MG63 (cell line): ENCODE measurements at regions not wholly inside any gene's neighbourhood (a gene's known extent, or its start where the extent isn't known, plus 50 kb on each side); places are given as distances from the start of the nearest gene placed in this dataset.

Experiments
- DNase-seq: peaks from one replicate; pipeline ENCODE4 v3.0.0-alpha.2; 2020
- H3K27me3 ChIP-seq: fragments of 250-450 bp; sonication (Bioruptor Pico); 2 replicates; pipeline ENCODE4 v1.5.1; 2020; ENCODE audit warnings: mild to moderate bottlenecking, moderate library complexity
- H3K36me3 ChIP-seq: fragments of 250-450 bp; sonication (Bioruptor Pico); 2 replicates; pipeline ENCODE4 v1.5.1; 2020; ENCODE audit warnings: mild to moderate bottlenecking, moderate library complexity
- H3K4me3 ChIP-seq: fragments of 250-450 bp; sonication (Bioruptor Pico); 2 replicates; pipeline ENCODE4 v1.5.1; 2020; ENCODE audit warnings: mild to moderate bottlenecking, moderate library complexity
- H3K9me3 ChIP-seq: fragments of 250-450 bp; sonication (Bioruptor Pico); 2 replicates; pipeline ENCODE4 v1.5.1; 2020; ENCODE audit warnings: mild to moderate bottlenecking, moderate library complexity

- DNase-seq: no peak
- H3K4me3 ChIP-seq: no peak overlapping the region
- peaks cover 2% of the 10 kb centered on the region; the same call in 1 of the 2 replicates for H3K27me3 ChIP-seq
- H3K36me3 ChIP-seq: no peaks in the 10 kb centered on the region
- H3K9me3 ChIP-seq: no peaks in the 10 kb centered on the region
Measured at GRCh38 chr1:57500136-57500830, 76.4 kb upstream of the DAB1 start.

DNA sequence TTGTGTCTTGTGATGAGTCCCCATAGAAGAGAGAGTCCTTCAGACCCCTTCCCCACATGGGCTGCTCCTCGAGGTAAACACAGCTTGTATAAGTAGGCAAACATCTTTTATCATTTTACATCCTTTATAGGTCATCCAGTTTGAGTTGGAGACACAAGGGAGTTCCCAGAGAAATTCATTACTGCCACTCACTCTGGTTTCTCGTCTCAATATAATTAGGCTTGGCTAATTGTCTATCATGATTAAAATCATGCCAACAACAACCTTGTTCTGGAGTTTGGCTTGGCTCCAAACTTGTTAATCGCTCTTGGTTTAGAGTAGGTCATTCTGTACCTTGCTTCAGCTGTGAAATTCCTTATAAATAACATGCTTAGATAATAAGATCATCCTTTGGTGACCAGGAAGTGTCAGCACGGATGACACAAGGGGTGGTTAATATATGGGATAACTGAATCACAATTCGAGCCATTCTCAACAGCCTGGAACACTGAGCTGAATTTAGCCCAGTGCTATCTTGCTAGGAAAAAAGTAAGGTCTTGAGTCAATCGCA lies 70.7 kb upstream of the DAB1 start:
- Histone ChIP-seq H3K9me3 (no peaks in the 10 kb centered on the region), H3K4me3 (no peak overlapping the region), H3K27me3 (peaks cover 2% of the 10 kb centered on the region; the same call in 1 of the 2 replicates), H3K36me3 (no peaks in the 10 kb centered on the region)
- no peak for DNase-seq

GRCh38 chr1:57492586-57493226 lies 68.8 kb upstream of the DAB1 start:
- no peaks in the 10 kb centered on the region for H3K9me3 ChIP-seq
- H3K27me3 ChIP-seq: peaks cover 2% of the 10 kb centered on the region; the same call in 1 of the 2 replicates
- DNase-seq: no peak
- H3K36me3 ChIP-seq: no peaks in the 10 kb centered on the region
- no peak overlapping the region for H3K4me3 ChIP-seq

DNA sequence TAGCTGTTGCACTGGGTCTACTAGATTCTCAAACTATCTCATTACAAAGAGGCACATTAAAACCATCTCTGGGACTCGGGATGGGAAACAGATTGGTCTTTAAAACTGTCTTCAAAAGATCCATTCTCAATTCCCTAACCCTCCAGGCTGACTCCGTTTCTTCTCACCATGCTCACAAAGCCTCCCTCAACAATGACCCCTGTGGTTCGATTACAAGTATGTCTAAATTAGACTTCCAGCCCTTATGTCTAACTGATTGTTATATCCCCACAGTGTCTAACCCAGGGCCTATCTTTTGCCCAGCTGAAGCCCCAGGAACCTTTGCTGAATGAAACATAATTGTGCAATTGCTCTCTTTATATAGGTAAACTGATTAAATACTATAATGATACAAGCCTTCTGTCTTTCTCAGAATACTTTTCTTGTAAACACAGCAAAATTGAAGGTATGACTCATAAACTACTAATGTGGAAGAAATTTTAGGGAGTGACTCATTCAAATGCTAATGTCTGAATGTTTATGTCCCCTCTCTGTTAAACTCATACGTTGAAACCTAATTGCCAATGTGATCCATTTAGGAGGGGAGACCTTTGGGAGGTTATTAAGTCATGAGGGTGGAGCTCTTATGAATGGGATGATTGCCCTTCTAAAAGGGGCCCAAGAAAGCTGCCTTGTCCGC lies 65.6 kb upstream of the DAB1 start:
- H3K27me3 ChIP-seq: no peaks in the 10 kb centered on the region; the same call in 1 of the 2 replicates
- no peaks in the 10 kb centered on the region for H3K9me3 ChIP-seq
- no peaks in the 10 kb centered on the region for H3K36me3 ChIP-seq
- DNase-seq: peak; percentile 12
- H3K4me3 ChIP-seq: no peak overlapping the region

DNA sequence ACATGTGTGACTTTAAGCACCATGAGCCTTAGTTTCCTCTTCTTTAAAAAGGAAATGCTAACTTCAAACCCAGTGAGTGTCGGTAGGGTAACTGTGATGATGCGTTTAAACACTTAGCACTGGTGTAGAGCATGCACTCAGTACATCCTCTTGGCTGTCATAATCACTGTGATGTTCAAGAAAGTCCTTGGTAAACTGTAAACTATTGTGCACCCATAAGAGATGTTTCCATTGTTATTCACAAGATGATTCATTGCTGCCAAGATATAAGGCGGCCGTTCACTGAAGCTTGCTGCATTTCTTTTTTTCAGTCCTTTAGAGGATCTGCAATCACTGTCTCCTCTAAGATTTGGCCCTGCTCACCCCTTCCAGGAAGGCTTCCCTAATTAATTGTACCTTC lies 61.8 kb upstream of the DAB1 start:
- Histone ChIP-seq H3K36me3 (no peaks in the 10 kb centered on the region), H3K4me3 (no peak overlapping the region), H3K9me3 (no peaks in the 10 kb centered on the region), H3K27me3 (no peaks in the 10 kb centered on the region; the same call in 1 of the 2 replicates)
- DNase-seq: peak; percentile 37

- Histone ChIP-seq H3K9me3 (no peaks in the 10 kb centered on the region), H3K4me3 (no peak overlapping the region), H3K36me3 (no peaks in the 10 kb centered on the region), H3K27me3 (no peaks in the 10 kb centered on the region)
- no peak for DNase-seq
Measured at GRCh38 chr1:57483954-57484353, 60.1 kb upstream of the DAB1 start.

- no peak for DNase-seq
- no peaks in the 10 kb centered on the region for H3K36me3 ChIP-seq
- H3K9me3 ChIP-seq: no peaks in the 10 kb centered on the region
- no peaks in the 10 kb centered on the region for H3K27me3 ChIP-seq
- H3K4me3 ChIP-seq: no peak overlapping the region
Measured at GRCh38 chr1:57479471-57479870, 55.6 kb upstream of the DAB1 start.

- DNase-seq: no peak
- no peaks in the 10 kb centered on the region for H3K36me3 ChIP-seq
- H3K27me3 ChIP-seq: no peaks in the 10 kb centered on the region
- no peak overlapping the region for H3K4me3 ChIP-seq
- H3K9me3 ChIP-seq: no peaks in the 10 kb centered on the region
Measured at GRCh38 chr1:57475366-57475765, 51.5 kb upstream of the DAB1 start.

DNA sequence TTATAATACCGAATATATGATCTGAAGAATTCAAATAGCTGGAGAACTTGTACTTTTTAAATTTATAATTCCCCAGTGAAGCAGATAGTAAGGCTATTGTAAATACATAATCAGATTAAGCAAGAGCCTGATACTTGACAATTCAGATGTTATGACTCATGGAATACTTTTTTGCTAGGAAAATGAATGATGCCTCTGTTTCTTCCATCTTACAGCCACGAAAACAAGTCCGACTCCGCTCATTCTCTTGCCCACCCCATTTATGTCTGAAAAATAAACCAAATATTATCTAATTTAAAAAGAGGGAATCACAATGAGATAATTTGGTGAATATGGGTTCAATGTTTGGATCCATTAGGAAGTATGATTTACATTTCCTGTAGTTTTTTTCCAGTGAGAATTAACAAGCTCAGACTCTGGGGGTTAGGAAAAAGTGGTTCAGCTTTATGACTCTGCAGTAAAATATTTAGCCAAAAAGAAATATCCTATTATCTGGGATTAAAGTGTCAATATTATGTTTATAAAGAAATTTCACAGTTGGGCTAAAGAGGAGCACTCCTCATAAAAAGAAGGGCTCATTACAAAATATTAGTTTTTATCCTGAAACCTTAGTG lies 50.4 kb upstream of the DAB1 start:
- Histone ChIP-seq H3K9me3 (no peaks in the 10 kb centered on the region), H3K4me3 (no peak overlapping the region), H3K27me3 (no peaks in the 10 kb centered on the region), H3K36me3 (no peaks in the 10 kb centered on the region)
- DNase-seq: no peak
